Naive B cell (primary cell): ENCODE measurements at regions not wholly inside any gene's neighbourhood (a gene's known extent, or its start where the extent isn't known, plus 50 kb on each side); places are given as distances from the start of the nearest gene placed in this dataset.

ENCODE experiments used
- ATAC-seq, 2 donors: fragments of 150-1000 bp; cut with Tn5 transposase; 2 replicates each; pipeline ENCODE4 v1.10.0; 2021; ENCODE audit warnings: low read depth in 2 of 2, mild to moderate bottlenecking in 2 of 2, moderate library complexity in 2 of 2
- DNase-seq: peaks from one replicate; pipeline ENCODE4 v3.0.0; 2022
- H3K27ac Mint-ChIP-seq, 6 donors: one replicate each; pipeline ENCODE4 v1.8.0; 2020 to 2022; ENCODE audit warnings: mild to moderate bottlenecking in 6 of 6, mixed read lengths in 6 of 6, moderate library complexity in 5 of 6, inconsistent platforms in 2 of 6
- H3K27me3 Mint-ChIP-seq, 3 donors: one replicate each; pipeline ENCODE4 v1.8.0; 2021 to 2022; ENCODE audit warnings: mixed read lengths in 3 of 3, mild to moderate bottlenecking in 1 of 3
- H3K36me3 Mint-ChIP-seq, 2 donors: one replicate each; pipeline ENCODE4 v1.8.0; 2020 to 2022; ENCODE audit warnings: mixed read lengths in 2 of 2, inconsistent platforms in 1 of 2, mild to moderate bottlenecking in 1 of 2
- H3K4me1 Mint-ChIP-seq, 3 donors: one replicate each; pipeline ENCODE4 v1.8.0; 2020 to 2022; ENCODE audit warnings: mixed read lengths in 3 of 3, inconsistent platforms in 1 of 3, mild to moderate bottlenecking in 1 of 3, moderate library complexity in 1 of 3
- H3K4me3 Mint-ChIP-seq, 8 donors: one replicate each; pipeline ENCODE4 v1.8.0; 2020 to 2022; ENCODE audit warnings: mild to moderate bottlenecking in 8 of 8, mixed read lengths in 8 of 8, moderate library complexity in 8 of 8, inconsistent platforms in 2 of 8
- H3K9me3 Mint-ChIP-seq, 7 donors: one replicate each; pipeline ENCODE4 v1.8.0; 2020 to 2022; ENCODE audit warnings: mixed read lengths in 7 of 7, mild to moderate bottlenecking in 5 of 7, inconsistent platforms in 2 of 7, moderate library complexity in 1 of 7

GRCh38 chr2:115303-115702 is 69.0 kb upstream of the FAM110C start:
- Mint-ChIP-seq H3K27ac (peak overlapping the region in 1 of 6 donors; percentile 8), H3K4me1 (no peaks in the 10 kb centered on the region), H3K36me3 (no peaks in the 10 kb centered on the region), H3K9me3 (no peaks in the 10 kb centered on the region), H3K27me3 (peaks cover 16 to 36% (median 29%) of the 10 kb centered on the region in 3 donors), H3K4me3 (no peak overlapping the region)
- no peak for ATAC-seq
- no peak for DNase-seq

GRCh38 chr2:114616-115015 is 68.3 kb upstream of the FAM110C start:
- no peaks in the 10 kb centered on the region for H3K9me3 Mint-ChIP-seq
- H3K4me1 Mint-ChIP-seq = no peaks in the 10 kb centered on the region
- H3K27me3 Mint-ChIP-seq = peaks cover 16 to 39% (median 25%) of the 10 kb centered on the region in 3 donors
- no peak for DNase-seq
- ATAC-seq = no peak
- no peak overlapping the region for H3K4me3 Mint-ChIP-seq
- no peak overlapping the region for H3K27ac Mint-ChIP-seq
- no peaks in the 10 kb centered on the region for H3K36me3 Mint-ChIP-seq

GRCh38 chr2:109998-110397 is 63.7 kb upstream of the FAM110C start:
- Mint-ChIP-seq H3K4me3 (no peak overlapping the region), H3K9me3 (peaks cover 14 to 36% (median 24%) of the 10 kb centered on the region in 7 donors), H3K4me1 (no peaks in the 10 kb centered on the region), H3K27ac (no peak overlapping the region), H3K36me3 (peaks cover 10 to 21% of the 10 kb centered on the region in 2 donors), H3K27me3 (peaks cover 8 to 22% (median 14%) of the 10 kb centered on the region in 3 donors)
- DNase-seq = no peak
- ATAC-seq = no peak

- Mint-ChIP-seq H3K27me3 (peaks cover 8 to 22% (median 14%) of the 10 kb centered on the region in 3 donors), H3K4me3 (no peak overlapping the region), H3K36me3 (peaks cover 10 to 21% of the 10 kb centered on the region in 2 donors), H3K27ac (no peak overlapping the region), H3K4me1 (no peaks in the 10 kb centered on the region), H3K9me3 (peaks cover 14 to 43% (median 31%) of the 10 kb centered on the region in 7 donors)
- ATAC-seq (no peak), DNase-seq (no peak)
These were observed 62.9 kb upstream of the FAM110C start for GRCh38 chr2:108920-109809.

GRCh38 chr2:101016-101415 is 54.7 kb upstream of the FAM110C start:
- H3K27me3 Mint-ChIP-seq = peaks cover 3 to 6% (median 4%) of the 10 kb centered on the region in 3 donors
- ATAC-seq (no peak), DNase-seq (no peak)
- H3K36me3 Mint-ChIP-seq = no peaks in the 10 kb centered on the region
- no peak overlapping the region for H3K4me3 Mint-ChIP-seq
- H3K27ac Mint-ChIP-seq = no peak overlapping the region
- H3K9me3 Mint-ChIP-seq = peaks cover 9 to 52% (median 26%) of the 10 kb centered on the region in 7 donors
- H3K4me1 Mint-ChIP-seq = no peaks in the 10 kb centered on the region
